HUES48 (cell line): ENCODE measurements at regions not wholly inside any gene's neighbourhood (a gene's known extent, or its start where the extent isn't known, plus 50 kb on each side); places are given as distances from the start of the nearest gene placed in this dataset.

Source experiments
- H3K27ac ChIP-seq: one replicate; pipeline ENCODE4 v1.7.0; 2013; ENCODE audit warnings: low read depth, low read length, inconsistent platforms
- H3K27me3 ChIP-seq: 2 replicates; pipeline ENCODE4 v1.6.1; 2013; ENCODE audit warnings: mild to moderate bottlenecking, low read length; ENCODE audit not compliant: control insufficient read depth, insufficient read depth
- H3K36me3 ChIP-seq: 2 replicates; pipeline ENCODE4 v1.6.1; 2013; ENCODE audit warnings: low read length; ENCODE audit not compliant: control insufficient read depth, insufficient read depth
- H3K4me1 ChIP-seq: 2 replicates; pipeline ENCODE4 v1.6.1; 2013; ENCODE audit warnings: mild to moderate bottlenecking, low read length; ENCODE audit not compliant: control insufficient read depth, insufficient read depth
- H3K4me3 ChIP-seq: 2 replicates; pipeline ENCODE4 v1.5.1; 2013; ENCODE audit warnings: mild to moderate bottlenecking, low read depth, low read length
- H3K9ac ChIP-seq: 2 replicates; pipeline ENCODE4 v1.6.1; 2013; ENCODE audit warnings: mild to moderate bottlenecking, low read depth, low read length, moderate library complexity
- H3K9me3 ChIP-seq: 2 replicates; pipeline ENCODE4 v1.6.1; 2013; ENCODE audit warnings: low read length; ENCODE audit not compliant: control insufficient read depth, insufficient read depth

DNA sequence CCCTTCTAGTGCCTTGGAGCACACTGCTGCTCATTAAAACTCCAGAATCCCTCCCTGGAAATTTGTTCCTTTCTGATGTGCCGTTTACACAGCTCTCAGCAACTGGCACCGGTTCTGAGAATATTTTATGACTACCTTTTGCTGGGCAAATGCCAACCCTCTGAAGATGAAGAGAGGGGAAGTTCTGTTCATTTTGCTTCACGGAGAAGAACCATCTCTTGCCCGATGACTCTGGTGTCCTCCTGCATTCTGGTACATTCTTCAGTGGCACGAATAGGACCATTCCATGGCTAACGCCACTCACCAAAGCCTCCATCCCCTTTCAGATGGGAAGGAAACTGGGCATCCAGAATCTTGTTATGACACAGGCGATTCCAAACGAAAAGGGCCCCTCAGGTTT, 96.2 kb upstream of the SIM2 start:
- no peaks in the 10 kb centered on the region for H3K27me3 ChIP-seq
- peaks cover 2% of the 10 kb centered on the region; the same call in 1 of the 2 replicates for H3K4me1 ChIP-seq
- no peak overlapping the region for H3K27ac ChIP-seq
- H3K36me3 ChIP-seq: no peaks in the 10 kb centered on the region
- no peaks in the 10 kb centered on the region for H3K9me3 ChIP-seq
- H3K4me3 ChIP-seq: no peak overlapping the region
- H3K9ac ChIP-seq: no peak overlapping the region

GRCh38 chr21:36603221-36603620, 95.7 kb upstream of the SIM2 start:
- Histone ChIP-seq H3K4me1 (peaks cover 7% of the 10 kb centered on the region), H3K27ac (no peak overlapping the region), H3K9me3 (no peaks in the 10 kb centered on the region), H3K36me3 (no peaks in the 10 kb centered on the region), H3K4me3 (no peak overlapping the region), H3K27me3 (no peaks in the 10 kb centered on the region), H3K9ac (no peak overlapping the region)

- no peak overlapping the region for H3K9ac ChIP-seq
- H3K27me3 ChIP-seq: no peaks in the 10 kb centered on the region
- no peaks in the 10 kb centered on the region for H3K36me3 ChIP-seq
- no peak overlapping the region for H3K27ac ChIP-seq
- no peak overlapping the region for H3K4me3 ChIP-seq
- H3K4me1 ChIP-seq: peaks cover 13% of the 10 kb centered on the region
- H3K9me3 ChIP-seq: no peaks in the 10 kb centered on the region
These were observed 93.5 kb upstream of the SIM2 start for GRCh38 chr21:36605426-36605825.

- H3K36me3 ChIP-seq: no peaks in the 10 kb centered on the region
- no peak overlapping the region for H3K9ac ChIP-seq
- H3K27me3 ChIP-seq: no peaks in the 10 kb centered on the region
- no peak overlapping the region for H3K27ac ChIP-seq
- H3K4me1 ChIP-seq: peaks cover 13% of the 10 kb centered on the region
- no peak overlapping the region for H3K4me3 ChIP-seq
- no peaks in the 10 kb centered on the region for H3K9me3 ChIP-seq
These were observed 92.5 kb upstream of the SIM2 start for GRCh38 chr21:36606287-36606982.

DNA sequence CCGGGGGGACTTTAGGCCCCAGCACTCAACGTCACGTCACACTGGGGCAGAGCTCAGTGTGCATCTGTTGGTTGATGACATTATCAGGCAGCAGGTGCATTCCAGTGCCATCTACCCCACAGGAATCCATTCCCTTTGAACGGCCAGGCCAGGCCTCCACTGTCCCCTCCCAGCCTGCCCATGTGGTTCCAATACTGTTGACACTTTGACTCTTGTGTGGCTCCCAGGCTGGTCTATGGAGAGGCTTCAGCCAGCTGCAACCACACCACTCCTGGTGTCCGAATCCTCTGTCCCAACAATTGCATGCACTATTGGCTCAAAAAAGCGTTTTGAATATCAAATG, 92.0 kb upstream of the SIM2 start:
- H3K27me3 ChIP-seq: no peaks in the 10 kb centered on the region
- H3K9ac ChIP-seq: no peak overlapping the region
- peaks cover 13% of the 10 kb centered on the region for H3K4me1 ChIP-seq
- no peaks in the 10 kb centered on the region for H3K9me3 ChIP-seq
- H3K27ac ChIP-seq: no peak overlapping the region
- H3K4me3 ChIP-seq: no peak overlapping the region
- H3K36me3 ChIP-seq: no peaks in the 10 kb centered on the region

DNA sequence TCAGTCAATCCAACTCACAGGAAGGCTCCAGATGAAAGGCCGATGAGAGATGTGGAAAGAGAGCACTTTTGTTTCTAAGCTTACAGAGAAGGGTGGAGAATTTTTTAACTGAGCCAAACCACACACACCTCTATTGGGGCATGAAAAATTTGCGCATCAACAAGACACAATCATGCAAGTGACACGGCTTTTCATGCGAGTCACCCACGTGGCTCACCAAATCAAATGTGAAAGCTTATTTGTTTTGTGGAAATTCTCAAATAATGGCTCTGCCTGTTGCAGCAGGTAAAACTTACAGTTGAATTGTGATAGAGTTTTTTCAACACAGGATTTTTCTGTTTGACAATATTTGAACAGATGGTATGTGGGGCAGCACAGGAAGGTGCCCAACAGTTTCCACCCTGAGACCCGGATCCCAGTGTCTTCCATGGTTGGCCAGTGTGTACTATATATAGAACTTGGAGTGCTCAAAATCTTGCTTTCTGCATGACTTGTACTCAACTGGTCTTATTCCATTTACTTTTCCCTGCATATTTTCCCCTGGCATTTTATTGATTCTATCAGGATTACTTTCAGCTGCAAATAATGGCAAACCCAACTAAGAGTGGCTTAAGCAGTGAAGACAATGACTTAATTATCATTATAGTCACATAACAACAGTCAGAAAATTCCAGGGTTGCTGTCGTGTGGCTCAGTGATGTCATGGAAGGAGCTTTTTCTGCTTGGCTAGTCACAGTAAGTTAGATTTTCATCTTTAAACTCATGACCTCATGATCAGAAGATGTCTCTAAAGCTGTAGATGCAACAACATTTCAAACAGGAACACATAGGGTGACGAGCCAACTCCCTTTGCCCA, 90.6 kb upstream of the SIM2 start:
- Histone ChIP-seq H3K4me3 (no peak overlapping the region), H3K9me3 (no peaks in the 10 kb centered on the region), H3K4me1 (peaks cover 13% of the 10 kb centered on the region), H3K27ac (no peak overlapping the region), H3K36me3 (no peaks in the 10 kb centered on the region), H3K27me3 (no peaks in the 10 kb centered on the region), H3K9ac (no peak overlapping the region)

GRCh38 chr21:36608897-36609225, 90.1 kb upstream of the SIM2 start:
- no peak overlapping the region for H3K4me3 ChIP-seq
- H3K9me3 ChIP-seq: no peaks in the 10 kb centered on the region
- H3K27me3 ChIP-seq: no peaks in the 10 kb centered on the region
- peaks cover 13% of the 10 kb centered on the region for H3K4me1 ChIP-seq
- no peak overlapping the region for H3K9ac ChIP-seq
- no peak overlapping the region for H3K27ac ChIP-seq
- H3K36me3 ChIP-seq: no peaks in the 10 kb centered on the region

DNA sequence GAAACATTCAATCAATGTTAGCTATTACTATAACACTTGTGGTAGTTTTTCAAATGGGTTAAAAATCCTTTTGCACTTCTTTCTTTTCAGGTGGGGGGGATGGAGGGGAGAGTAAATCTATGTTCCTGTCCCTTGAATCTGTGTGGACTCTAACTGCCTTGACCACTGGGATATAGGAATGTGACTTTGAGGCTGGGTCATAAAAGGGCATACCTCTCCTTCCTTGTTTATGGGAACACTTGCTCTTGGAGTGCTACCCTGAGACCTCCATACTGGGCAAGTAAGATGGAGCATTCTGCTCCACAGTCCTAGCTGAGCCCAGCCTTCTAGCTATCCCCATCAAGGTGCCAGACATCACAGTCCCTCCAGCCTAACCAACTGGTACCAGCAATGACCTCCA, 89.3 kb upstream of the SIM2 start:
- H3K9ac ChIP-seq: no peak overlapping the region
- peaks cover 13% of the 10 kb centered on the region for H3K4me1 ChIP-seq
- no peak overlapping the region for H3K27ac ChIP-seq
- no peaks in the 10 kb centered on the region for H3K36me3 ChIP-seq
- no peaks in the 10 kb centered on the region for H3K27me3 ChIP-seq
- H3K9me3 ChIP-seq: no peaks in the 10 kb centered on the region
- no peak overlapping the region for H3K4me3 ChIP-seq

- H3K27ac ChIP-seq: no peak overlapping the region
- peaks cover 13% of the 10 kb centered on the region for H3K4me1 ChIP-seq
- H3K9me3 ChIP-seq: no peaks in the 10 kb centered on the region
- H3K36me3 ChIP-seq: no peaks in the 10 kb centered on the region
- H3K9ac ChIP-seq: no peak overlapping the region
- no peaks in the 10 kb centered on the region for H3K27me3 ChIP-seq
- H3K4me3 ChIP-seq: no peak overlapping the region
These were observed 88.7 kb upstream of the SIM2 start for GRCh38 chr21:36610201-36610600.

GRCh38 chr21:36610935-36611334, 88.0 kb upstream of the SIM2 start:
- Histone ChIP-seq H3K4me3 (no peak overlapping the region), H3K4me1 (peaks cover 13% of the 10 kb centered on the region), H3K9ac (no peak overlapping the region), H3K27ac (no peak overlapping the region), H3K27me3 (no peaks in the 10 kb centered on the region), H3K9me3 (no peaks in the 10 kb centered on the region; the same call in 1 of the 2 replicates), H3K36me3 (no peaks in the 10 kb centered on the region)

DNA sequence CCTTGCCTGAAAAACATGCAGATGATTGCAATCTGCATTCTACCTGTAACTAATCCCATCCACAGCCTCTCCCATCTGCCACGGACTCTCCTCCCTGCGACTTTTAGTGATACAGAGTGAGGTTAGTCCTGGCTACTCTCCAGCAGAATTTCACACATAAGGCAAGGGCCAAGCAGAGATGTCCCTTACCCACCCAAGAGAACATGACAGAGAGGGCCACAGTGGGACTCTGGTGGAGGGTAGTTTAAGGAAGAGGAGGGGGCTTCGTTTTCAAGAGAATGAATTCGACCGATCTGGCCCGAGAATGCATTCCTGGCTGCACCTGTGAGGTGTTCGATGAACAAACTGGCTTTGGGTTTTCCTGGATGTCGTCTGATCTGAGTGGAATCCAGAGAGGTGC, 87.5 kb upstream of the SIM2 start:
- no peak overlapping the region for H3K9ac ChIP-seq
- H3K9me3 ChIP-seq: no peaks in the 10 kb centered on the region; the same call in none of the 2 replicates
- H3K4me1 ChIP-seq: peaks cover 13% of the 10 kb centered on the region
- H3K4me3 ChIP-seq: no peak overlapping the region
- no peaks in the 10 kb centered on the region for H3K27me3 ChIP-seq
- H3K36me3 ChIP-seq: no peaks in the 10 kb centered on the region
- H3K27ac ChIP-seq: no peak overlapping the region
